CD4-positive, alpha-beta memory T cell (primary cell): ENCODE measurements at regions not wholly inside any gene's neighbourhood (a gene's known extent, or its start where the extent isn't known, plus 50 kb on each side); places are given as distances from the start of the nearest gene placed in this dataset.

Source experiments
- CTCF ChIA-PET: fragments of 350-600 bp; sonication (Branson Sonifier 250); formaldehyde crosslinking; loops from one replicate; lab custom pipeline; 2021; ENCODE audit warnings: inconsistent platforms; ENCODE audit not compliant: partially characterized antibody; lab: Charles Lee
- POLR2A ChIA-PET: fragments of 350-600 bp; sonication (Branson Sonifier 250); formaldehyde crosslinking; loops from one replicate; lab custom pipeline; 2021; ENCODE audit not compliant: partially characterized antibody; lab: Charles Lee
- DNase-seq, 5 donors: peaks; one replicate each; pipeline versions ENCODE4 v3.0.0 to v3.0.0-alpha.2; 2020 to 2022; ENCODE audit warnings: mixed read lengths in 1 of 5
- H3K27ac ChIP-seq: one replicate; pipeline ENCODE4 v1.7.0; 2013; ENCODE audit warnings: low read depth, low read length
- H3K27me3 ChIP-seq: 2 replicates; pipeline ENCODE4 v1.7.0; 2013; ENCODE audit warnings: mild to moderate bottlenecking, low read length, moderate library complexity; ENCODE audit not compliant: insufficient read depth
- H3K36me3 ChIP-seq: 2 replicates; pipeline ENCODE4 v1.7.0; 2013; ENCODE audit warnings: mild to moderate bottlenecking, low read length, moderate library complexity; ENCODE audit not compliant: insufficient read depth
- H3K4me1 ChIP-seq: 2 replicates; pipeline ENCODE4 v1.7.0; 2013; ENCODE audit warnings: mild to moderate bottlenecking, low read length, moderate library complexity; ENCODE audit not compliant: insufficient read depth
- H3K4me3 ChIP-seq, 2 donors: one replicate each; pipeline ENCODE4 v1.7.0; 2013; ENCODE audit warnings: low read length in 2 of 2, mild to moderate bottlenecking in 1 of 2
- H3K9me3 ChIP-seq, 2 donors: one replicate each; pipeline ENCODE4 v1.7.0; 2013; ENCODE audit warnings: low read length in 2 of 2, control low read depth in 1 of 2; ENCODE audit not compliant: control insufficient read depth in 1 of 2
- H3K27ac Mint-ChIP-seq, 7 donors: one replicate each; pipeline ENCODE4 v1.8.0; 2020 to 2021; ENCODE audit warnings: mixed read lengths in 7 of 7, mild to moderate bottlenecking in 6 of 7, inconsistent platforms in 3 of 7, moderate library complexity in 3 of 7
- H3K27me3 Mint-ChIP-seq, 2 donors: one replicate each; pipeline ENCODE4 v1.8.0; 2020 to 2021; ENCODE audit warnings: mixed read lengths in 2 of 2
- H3K36me3 Mint-ChIP-seq, 2 donors: one replicate each; pipeline ENCODE4 v1.8.0; 2020 to 2021; ENCODE audit warnings: mixed read lengths in 2 of 2, inconsistent platforms in 1 of 2, mild to moderate bottlenecking in 1 of 2
- H3K4me1 Mint-ChIP-seq, 4 donors: one replicate each; pipeline ENCODE4 v1.8.0; 2020 to 2021; ENCODE audit warnings: mixed read lengths in 4 of 4, mild to moderate bottlenecking in 1 of 4
- H3K4me3 Mint-ChIP-seq, 8 donors: one replicate each; pipeline ENCODE4 v1.8.0; 2020 to 2021; ENCODE audit warnings: mixed read lengths in 8 of 8, mild to moderate bottlenecking in 7 of 8, moderate library complexity in 6 of 8, inconsistent platforms in 3 of 8
- H3K9me3 Mint-ChIP-seq, 8 donors: one replicate each; pipeline ENCODE4 v1.8.0; 2020 to 2021; ENCODE audit warnings: mixed read lengths in 8 of 8, mild to moderate bottlenecking in 5 of 8, inconsistent platforms in 3 of 8, moderate library complexity in 1 of 8
- intact Hi-C: fragments of 100-400 bp; cut with micrococcal nuclease; formaldehyde crosslinking; loops from one replicate; pipeline ENCODE4 v1.15.1; 2023

DNA sequence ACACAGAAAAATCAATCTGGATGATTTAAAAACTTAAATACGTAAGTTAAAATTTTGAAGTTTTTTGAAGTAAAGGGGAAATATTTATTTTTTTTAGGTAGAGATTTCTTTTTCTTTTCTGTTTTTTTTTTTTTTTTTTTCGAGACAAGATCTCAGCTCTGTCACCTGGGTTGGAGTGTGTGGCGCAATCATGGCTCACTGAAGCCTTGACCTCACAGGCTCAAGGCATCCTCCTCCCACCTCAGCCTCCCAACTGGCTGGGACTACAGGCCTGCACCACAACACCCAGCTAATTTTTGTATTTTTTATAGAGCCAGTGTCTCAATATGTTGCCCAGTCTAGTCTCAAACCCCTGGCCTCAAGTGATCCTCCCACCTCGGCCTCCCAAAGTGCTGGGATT is 120.4 kb upstream of the CLDN10 start:
- DNase-seq: no peak
- no peak overlapping the region for H3K4me3 ChIP-seq
- Mint-ChIP-seq H3K4me1 (no peaks in the 10 kb centered on the region), H3K36me3 (no peaks in the 10 kb centered on the region), H3K27ac (no peak overlapping the region), H3K27me3 (peaks cover 0 to 2% of the 10 kb centered on the region in 2 donors), H3K4me3 (no peak overlapping the region), H3K9me3 (peaks cover 0 to 2% (median 0%) of the 10 kb centered on the region in 8 donors)
- H3K4me1 ChIP-seq: no peaks in the 10 kb centered on the region
- ChIA-PET POLR2A (no interaction called here), CTCF (interaction anchor here (1.4 to 1.6 kb wide), 2 partner anchors 26 to 28 kb away, joined by 4 to 5 read pairs; no protein-coding TSS in a partner anchor)
- no peaks in the 10 kb centered on the region for H3K36me3 ChIP-seq
- no peak overlapping the region for H3K27ac ChIP-seq
- no peaks in the 10 kb centered on the region for H3K27me3 ChIP-seq
- intact Hi-C loops: no loop called here
- no peaks in the 10 kb centered on the region for H3K9me3 ChIP-seq

- H3K27me3 Mint-ChIP-seq: peaks cover 0 to 2% of the 10 kb centered on the region in 2 donors
- DNase-seq: no peak
- H3K36me3 ChIP-seq: no peaks in the 10 kb centered on the region
- ChIA-PET POLR2A (no interaction called here), CTCF (interaction anchor here (1.0 kb wide), 1 partner anchor 29 kb away, joined by 3 read pairs; no protein-coding TSS in a partner anchor)
- H3K9me3 Mint-ChIP-seq: no peaks in the 10 kb centered on the region
- H3K9me3 ChIP-seq: no peaks in the 10 kb centered on the region
- no peak overlapping the region for H3K4me3 ChIP-seq
- H3K4me1 Mint-ChIP-seq: no peaks in the 10 kb centered on the region
- no peaks in the 10 kb centered on the region for H3K4me1 ChIP-seq
- H3K27me3 ChIP-seq: no peaks in the 10 kb centered on the region
- no peak overlapping the region for H3K27ac Mint-ChIP-seq
- H3K36me3 Mint-ChIP-seq: no peaks in the 10 kb centered on the region
- intact Hi-C loops: no loop called here
- no peak overlapping the region for H3K27ac ChIP-seq
- no peak overlapping the region for H3K4me3 Mint-ChIP-seq
Observed at GRCh38 chr13:95433537-95433936, 119.0 kb upstream of the CLDN10 start.

DNA sequence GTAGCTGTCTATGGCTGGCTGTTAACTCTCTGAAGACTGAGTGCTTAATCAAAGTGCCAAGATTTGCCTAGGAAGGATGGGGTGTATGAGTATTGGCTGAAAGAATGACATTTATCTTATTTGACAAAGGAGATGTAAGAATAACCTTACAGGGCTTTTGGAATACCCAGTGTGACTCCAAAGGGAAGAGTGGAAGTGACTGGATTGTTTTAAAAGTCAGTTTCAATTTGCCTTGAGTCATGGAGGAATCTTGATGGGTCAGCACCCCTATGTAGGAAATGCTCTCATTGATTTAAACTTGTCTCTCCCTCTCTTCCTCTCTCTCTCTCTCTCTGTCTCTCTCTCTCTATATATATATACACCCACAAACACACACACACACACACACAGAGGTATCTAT is 118.4 kb upstream of the CLDN10 start:
- intact Hi-C loops: no loop called here
- Histone ChIP-seq H3K9me3 (no peaks in the 10 kb centered on the region), H3K4me3 (no peak overlapping the region), H3K36me3 (no peaks in the 10 kb centered on the region), H3K27ac (no peak overlapping the region), H3K27me3 (no peaks in the 10 kb centered on the region), H3K4me1 (no peaks in the 10 kb centered on the region)
- Mint-ChIP-seq H3K9me3 (no peaks in the 10 kb centered on the region), H3K36me3 (no peaks in the 10 kb centered on the region), H3K4me3 (no peak overlapping the region), H3K4me1 (no peaks in the 10 kb centered on the region), H3K27me3 (peaks cover 0 to 2% of the 10 kb centered on the region in 2 donors), H3K27ac (no peak overlapping the region)
- ChIA-PET POLR2A (no interaction called here), CTCF (no interaction called here)
- DNase-seq: no peak

DNA sequence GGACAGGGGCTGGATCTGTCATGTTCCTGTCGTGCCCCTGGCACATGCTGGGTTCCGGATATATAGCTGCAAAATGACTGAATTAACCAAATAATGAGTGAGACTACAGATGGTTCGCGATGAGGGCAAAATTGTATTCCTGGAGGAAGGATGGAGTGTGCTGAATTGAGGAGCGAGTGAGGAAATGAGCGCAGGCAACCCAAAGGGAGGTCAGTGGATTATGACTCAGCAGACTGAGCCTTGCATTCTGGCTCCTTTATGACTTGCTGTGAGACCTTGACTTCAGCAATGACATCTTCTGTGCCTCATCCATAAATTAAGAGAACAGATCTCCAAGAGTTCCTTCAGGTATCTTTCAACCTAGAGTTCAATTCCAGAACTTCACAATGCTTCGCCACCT is 115.0 kb upstream of the CLDN10 start:
- no peak overlapping the region for H3K27ac ChIP-seq
- POLR2A ChIA-PET: no interaction called here
- H3K4me1 Mint-ChIP-seq: no peaks in the 10 kb centered on the region
- H3K9me3 ChIP-seq: no peaks in the 10 kb centered on the region
- no peaks in the 10 kb centered on the region for H3K9me3 Mint-ChIP-seq
- DNase-seq: no peak
- CTCF ChIA-PET: interaction anchor here (2.0 kb wide), 1 partner anchor 33 kb away, joined by 7 read pairs; no protein-coding TSS in a partner anchor
- H3K27me3 Mint-ChIP-seq: peaks cover 1 to 2% of the 10 kb centered on the region in 2 donors
- H3K4me1 ChIP-seq: no peaks in the 10 kb centered on the region
- intact Hi-C loops: no loop called here
- no peak overlapping the region for H3K4me3 Mint-ChIP-seq
- H3K27me3 ChIP-seq: no peaks in the 10 kb centered on the region
- H3K4me3 ChIP-seq: no peak overlapping the region
- peak overlapping the region in 1 of 7 donors; percentile 20 for H3K27ac Mint-ChIP-seq
- no peaks in the 10 kb centered on the region for H3K36me3 ChIP-seq
- no peaks in the 10 kb centered on the region for H3K36me3 Mint-ChIP-seq

GRCh38 chr13:95438297-95438696 is 114.2 kb upstream of the CLDN10 start:
- Histone ChIP-seq H3K27me3 (no peaks in the 10 kb centered on the region), H3K4me3 (no peak overlapping the region), H3K4me1 (no peaks in the 10 kb centered on the region), H3K36me3 (no peaks in the 10 kb centered on the region), H3K9me3 (no peaks in the 10 kb centered on the region), H3K27ac (no peak overlapping the region)
- Mint-ChIP-seq H3K4me1 (no peaks in the 10 kb centered on the region), H3K9me3 (no peaks in the 10 kb centered on the region), H3K36me3 (no peaks in the 10 kb centered on the region), H3K27ac (no peak overlapping the region), H3K27me3 (peaks cover 1 to 3% of the 10 kb centered on the region in 2 donors), H3K4me3 (no peak overlapping the region)
- CTCF ChIA-PET: no interaction called here
- intact Hi-C loops: no loop called here
- no peak for DNase-seq
- POLR2A ChIA-PET: no interaction called here

DNA sequence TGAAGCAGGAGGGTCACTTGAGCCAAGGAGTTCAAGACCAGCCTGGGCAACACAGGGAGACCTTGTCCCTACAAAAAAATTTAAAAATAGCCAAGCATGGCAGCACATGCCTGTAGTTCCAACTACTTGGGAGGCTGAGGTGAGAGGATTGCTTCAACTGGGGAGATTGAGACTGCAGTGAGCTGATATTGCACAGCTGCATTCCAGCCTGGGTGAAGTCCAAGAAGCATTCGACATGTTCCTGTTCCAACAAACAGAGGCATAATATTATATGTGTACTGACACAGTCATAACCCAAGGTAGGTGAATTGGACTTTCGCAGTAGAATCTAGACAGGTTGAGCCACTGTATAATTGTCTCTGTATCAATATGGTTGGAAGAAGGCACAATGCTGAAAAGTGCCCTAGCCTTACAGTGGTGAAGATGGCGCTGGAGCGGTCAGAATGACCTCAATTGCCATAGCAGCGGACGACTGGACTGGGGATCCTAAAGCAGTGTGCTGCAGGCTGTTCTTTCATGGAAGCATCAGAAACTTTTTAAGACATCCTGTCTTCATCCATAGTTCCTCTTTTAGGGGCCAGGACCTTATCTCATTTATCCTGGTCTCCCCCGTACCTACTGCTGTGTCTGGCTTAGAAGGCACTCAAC is 112.0 kb upstream of the CLDN10 start:
- H3K36me3 ChIP-seq: no peaks in the 10 kb centered on the region
- no peaks in the 10 kb centered on the region for H3K27me3 ChIP-seq
- H3K4me3 ChIP-seq: no peak overlapping the region
- no peak for DNase-seq
- CTCF ChIA-PET: no interaction called here
- no peaks in the 10 kb centered on the region for H3K4me1 ChIP-seq
- no peaks in the 10 kb centered on the region for H3K9me3 Mint-ChIP-seq
- no peaks in the 10 kb centered on the region for H3K9me3 ChIP-seq
- intact Hi-C loops: no loop called here
- H3K36me3 Mint-ChIP-seq: no peaks in the 10 kb centered on the region
- no peak overlapping the region for H3K27ac Mint-ChIP-seq
- no peaks in the 10 kb centered on the region for H3K4me1 Mint-ChIP-seq
- no peak overlapping the region for H3K4me3 Mint-ChIP-seq
- POLR2A ChIA-PET: no interaction called here
- peaks cover 5 to 6% of the 10 kb centered on the region in 2 donors for H3K27me3 Mint-ChIP-seq
- no peak overlapping the region for H3K27ac ChIP-seq

- Histone ChIP-seq H3K27ac (no peak overlapping the region), H3K4me1 (no peaks in the 10 kb centered on the region), H3K9me3 (no peaks in the 10 kb centered on the region), H3K27me3 (no peaks in the 10 kb centered on the region), H3K36me3 (no peaks in the 10 kb centered on the region), H3K4me3 (no peak overlapping the region)
- Mint-ChIP-seq H3K4me1 (no peaks in the 10 kb centered on the region), H3K27ac (no peak overlapping the region), H3K9me3 (no peaks in the 10 kb centered on the region), H3K27me3 (peaks cover 5 to 6% of the 10 kb centered on the region in 2 donors), H3K36me3 (no peaks in the 10 kb centered on the region), H3K4me3 (no peak overlapping the region)
- intact Hi-C loops: no loop called here
- ChIA-PET POLR2A (no interaction called here), CTCF (no interaction called here)
- DNase-seq: no peak
Observed at GRCh38 chr13:95441326-95441725, 111.2 kb upstream of the CLDN10 start.
